GM10248 (cell line): ENCODE measurements at regions not wholly inside any gene's neighbourhood (a gene's known extent, or its start where the extent isn't known, plus 50 kb on each side); places are given as distances from the start of the nearest gene placed in this dataset.

Experiments used
- CTCF ChIA-PET: fragments of 300-600 bp; sonication (Branson Sonifier 250); formaldehyde crosslinking; extraction: SDS; loops from one replicate; lab custom pipeline; 2021; ENCODE audit warnings: antibody characterized with exemption; lab: Yijun Ruan, JAX
- POLR2A ChIA-PET: fragments of 350-650 bp; sonication (Branson Sonifier 250); formaldehyde crosslinking; extraction: SDS; loops from one replicate; lab custom pipeline; 2020; ENCODE audit warnings: antibody characterized with exemption; lab: Yijun Ruan, JAX
- DNase-seq: peaks from one replicate; pipeline ENCODE4 v3.0.0; 2012; ENCODE audit errors: extremely low spot score
- CTCF ChIP-seq: IDR thresholded peaks from 2 replicates; pipeline ENCODE4 v1.5.1; 2012; ENCODE audit warnings: mild to moderate bottlenecking, low read depth; ENCODE audit errors: extremely low read depth, missing control alignments, control extremely low read depth

- CTCF ChIA-PET, result no interaction called here
Measured at GRCh38 chr7:81430761-81431160, 339.1 kb downstream of the HGF start.

GRCh38 chr7:81430150-81430549 lies 339.7 kb downstream of the HGF start:
- ChIA-PET CTCF (no interaction called here), POLR2A (no interaction called here)
- no peak for TF ChIP-seq CTCF
- DNase-seq, result no peak

More at GRCh38 chr7:81430761-81431160, 339.1 kb downstream of the HGF start:
- no peak for TF ChIP-seq CTCF
- DNase-seq, result no peak
- POLR2A ChIA-PET, result no interaction called here

- no peak for TF ChIP-seq CTCF
- ChIA-PET POLR2A (no interaction called here), CTCF (interaction anchor here (1.1 kb wide), 1 partner anchor 17 kb away, joined by 3 read pairs; no protein-coding TSS in a partner anchor)
- no peak for DNase-seq
Measured at GRCh38 chr7:81427461-81427860, 342.4 kb downstream of the HGF start.

- CTCF ChIA-PET, result no interaction called here
- no peak for TF ChIP-seq CTCF
- no peak for DNase-seq
- POLR2A ChIA-PET, result no interaction called here
Measured at GRCh38 chr7:81420526-81421226, 349.2 kb downstream of the HGF start.

GRCh38 chr7:81419731-81420130 lies 350.1 kb downstream of the HGF start:
- ChIA-PET CTCF (interaction anchor here (1.2 kb wide), 1 partner anchor 37 kb away, joined by 3 read pairs; no protein-coding TSS in a partner anchor), POLR2A (no interaction called here)
- TF ChIP-seq CTCF, result no peak
- no peak for DNase-seq

GRCh38 chr7:81416659-81417058 lies 353.2 kb downstream of the HGF start:
- no peak for DNase-seq
- no peak for TF ChIP-seq CTCF
- CTCF ChIA-PET, result no interaction called here
- POLR2A ChIA-PET, result no interaction called here
